Fibroblast of pulmonary artery (primary cell): ENCODE measurements at regions not wholly inside any gene's neighbourhood (a gene's known extent, or its start where the extent isn't known, plus 50 kb on each side); places are given as distances from the start of the nearest gene placed in this dataset.

ENCODE experiments used
- DNase-seq: peaks from one replicate; pipeline ENCODE4 v3.0.0-alpha.2; 2010; ENCODE audit warnings: low read depth
- H3K4me3 ChIP-seq: replicated peaks from 2 replicates; pipeline ENCODE4 v1.5.1; 2011; ENCODE audit warnings: low read depth, mild to moderate bottlenecking, control low read depth, low read length, moderate library complexity
- TF ChIP-seq, protein P1 (sequence below): IDR thresholded peaks from 2 replicates; pipeline ENCODE4 v1.5.1; 2011; ENCODE audit warnings: mild to moderate bottlenecking, control low read depth, low read length, inconsistent platforms; ENCODE audit errors: missing control alignments

GRCh38 chr10:78382772-78383171 lies 349.1 kb downstream of the RPS24 start:
- H3K4me3 ChIP-seq, result no peak overlapping the region
- DNase-seq, result no peak
- TF ChIP-seq, protein P1, sequence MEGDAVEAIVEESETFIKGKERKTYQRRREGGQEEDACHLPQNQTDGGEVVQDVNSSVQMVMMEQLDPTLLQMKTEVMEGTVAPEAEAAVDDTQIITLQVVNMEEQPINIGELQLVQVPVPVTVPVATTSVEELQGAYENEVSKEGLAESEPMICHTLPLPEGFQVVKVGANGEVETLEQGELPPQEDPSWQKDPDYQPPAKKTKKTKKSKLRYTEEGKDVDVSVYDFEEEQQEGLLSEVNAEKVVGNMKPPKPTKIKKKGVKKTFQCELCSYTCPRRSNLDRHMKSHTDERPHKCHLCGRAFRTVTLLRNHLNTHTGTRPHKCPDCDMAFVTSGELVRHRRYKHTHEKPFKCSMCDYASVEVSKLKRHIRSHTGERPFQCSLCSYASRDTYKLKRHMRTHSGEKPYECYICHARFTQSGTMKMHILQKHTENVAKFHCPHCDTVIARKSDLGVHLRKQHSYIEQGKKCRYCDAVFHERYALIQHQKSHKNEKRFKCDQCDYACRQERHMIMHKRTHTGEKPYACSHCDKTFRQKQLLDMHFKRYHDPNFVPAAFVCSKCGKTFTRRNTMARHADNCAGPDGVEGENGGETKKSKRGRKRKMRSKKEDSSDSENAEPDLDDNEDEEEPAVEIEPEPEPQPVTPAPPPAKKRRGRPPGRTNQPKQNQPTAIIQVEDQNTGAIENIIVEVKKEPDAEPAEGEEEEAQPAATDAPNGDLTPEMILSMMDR, result no peak

DNA sequence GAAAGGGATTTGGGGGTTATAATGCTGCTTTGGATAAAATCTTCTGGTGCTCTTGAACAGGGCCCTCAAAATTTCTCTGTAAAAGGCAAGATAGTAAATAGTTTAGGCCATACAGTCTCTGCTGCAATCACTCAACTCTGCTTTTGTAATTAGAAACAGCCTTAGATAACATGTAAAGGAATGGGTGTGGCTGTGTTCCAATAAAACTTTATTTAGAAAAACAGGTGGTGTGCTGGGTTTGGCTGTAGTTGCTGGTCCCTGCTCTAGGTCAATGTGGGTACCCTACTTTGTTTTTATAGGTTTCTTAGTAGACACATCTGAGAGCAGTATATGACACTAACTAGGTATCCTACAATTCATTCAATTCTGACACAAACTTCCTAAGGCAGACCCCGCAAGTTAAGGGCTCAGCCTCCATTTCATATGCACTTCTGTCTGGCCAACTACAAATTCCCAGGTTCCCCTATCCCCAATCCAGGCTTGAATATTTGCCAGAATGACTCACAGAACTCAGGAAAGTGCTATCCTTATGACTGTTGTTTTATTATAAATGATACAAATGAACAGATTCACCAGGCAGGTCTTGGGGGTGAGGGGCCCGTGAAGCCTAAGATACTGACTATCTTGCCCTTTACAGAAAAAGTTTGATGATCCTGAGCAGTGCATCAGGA lies 349.9 kb downstream of the RPS24 start:
- no peak overlapping the region for H3K4me3 ChIP-seq
- no peak for DNase-seq
- TF ChIP-seq, protein P1, result no peak

DNA sequence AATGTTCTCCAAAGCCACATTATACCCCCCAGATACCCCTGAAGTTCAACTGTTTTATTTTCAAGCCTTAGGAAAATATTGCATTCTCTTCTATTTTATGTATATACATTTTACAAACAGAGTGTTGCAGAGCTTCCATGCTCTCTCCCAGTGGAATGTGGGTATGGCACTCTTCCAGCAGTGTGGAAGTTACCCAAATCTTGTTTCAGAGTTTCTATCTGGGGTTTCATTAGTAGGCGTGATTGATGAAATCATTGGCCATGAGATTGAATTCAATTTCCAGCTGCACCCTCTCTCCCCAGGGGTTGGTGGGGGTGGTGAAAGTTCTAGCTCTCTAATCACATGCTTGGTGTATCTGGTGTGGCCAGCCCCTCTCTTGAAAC lies 350.4 kb downstream of the RPS24 start:
- no peak for DNase-seq
- TF ChIP-seq, protein P1, result no peak
- no peak overlapping the region for H3K4me3 ChIP-seq

- TF ChIP-seq, protein P1, result no peak
- DNase-seq, result no peak
- no peak overlapping the region for H3K4me3 ChIP-seq
Measured at GRCh38 chr10:78385599-78385998, 351.9 kb downstream of the RPS24 start.

DNA sequence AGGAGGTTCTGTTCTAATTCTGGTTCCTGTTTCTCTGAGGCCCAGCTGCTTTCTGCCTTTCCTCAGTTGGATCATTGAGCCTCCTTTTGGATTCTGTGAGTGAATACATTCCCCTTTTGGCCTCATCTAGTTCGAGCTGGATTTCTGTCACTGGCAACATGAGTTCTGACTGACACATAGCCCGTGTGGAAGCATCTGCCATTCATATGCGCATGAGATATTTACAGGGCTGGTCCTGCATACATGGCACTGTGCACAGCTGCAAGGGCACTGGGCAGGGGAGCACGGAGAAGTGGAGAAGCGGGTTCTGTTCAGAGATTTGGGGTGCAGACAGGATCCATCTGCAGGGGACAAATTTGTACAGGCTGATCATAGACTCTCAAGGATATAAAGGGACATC lies 352.8 kb downstream of the RPS24 start:
- no peak overlapping the region for H3K4me3 ChIP-seq
- no peak for DNase-seq
- TF ChIP-seq, protein P1, result no peak

DNA sequence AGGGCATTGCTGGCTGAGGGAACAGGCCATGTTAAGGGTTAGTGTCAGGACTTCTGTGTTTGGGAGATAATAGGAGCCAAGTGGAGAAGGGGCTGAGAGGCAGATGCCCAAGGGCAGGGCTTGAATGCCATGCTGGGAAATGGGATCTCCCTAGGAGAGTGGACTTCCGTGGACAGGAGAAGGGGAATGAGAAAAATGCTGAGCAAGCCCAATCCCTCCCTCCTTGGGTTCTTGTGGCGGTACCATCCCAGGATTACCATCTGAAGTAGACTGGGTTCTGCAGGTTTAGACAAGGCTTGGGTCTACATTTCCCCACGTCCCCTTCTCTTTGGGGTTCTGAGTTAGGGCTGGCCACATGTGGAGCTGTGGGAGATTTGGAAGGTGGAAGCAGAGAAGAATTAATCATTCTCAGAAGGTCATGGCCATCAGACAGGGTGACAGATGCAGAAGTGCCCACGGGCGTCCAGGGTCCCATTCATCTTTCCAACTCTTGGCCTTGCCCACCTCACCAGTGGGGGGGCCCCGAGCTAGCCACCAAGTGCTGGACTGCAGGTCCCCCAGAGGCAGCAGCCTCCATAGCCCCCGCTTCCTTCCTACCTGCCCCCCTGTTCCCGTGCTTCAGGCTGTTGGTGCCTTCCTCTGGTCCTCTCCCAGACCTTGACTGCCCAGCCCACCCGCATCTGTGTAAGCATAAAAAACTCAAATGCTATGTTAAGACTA lies 354.8 kb downstream of the RPS24 start:
- TF ChIP-seq, protein P1, result no peak
- H3K4me3 ChIP-seq, result no peak overlapping the region
- DNase-seq, result no peak
